Astrocyte (in vitro differentiated cells and primary cell): ENCODE measurements at regions not wholly inside any gene's neighbourhood (a gene's known extent, or its start where the extent isn't known, plus 50 kb on each side); places are given as distances from the start of the nearest gene placed in this dataset.

Experiments
- DNase-seq: peaks from one replicate; pipeline ENCODE4 v3.0.0-alpha.2; 2010; ENCODE audit warnings: low read depth
- FAIRE-seq: peaks from 2 replicates; lab custom pipeline; 2011; peaks lifted over from hg19 to GRCh38; lab: Jason Lieb, UNC
- H2AFZ ChIP-seq: 2 replicates; pipeline ENCODE4 v1.6.0; 2012; ENCODE audit warnings: low read depth, low read length, inconsistent platforms
- H3K27ac ChIP-seq: 2 replicates; pipeline ENCODE4 v1.5.1; 2011; ENCODE audit warnings: low read depth, low read length, inconsistent platforms
- H3K27me3 ChIP-seq: 2 replicates; pipeline ENCODE4 v1.6.0; 2011; ENCODE audit warnings: low read length, inconsistent platforms; ENCODE audit not compliant: insufficient read depth
- H3K36me3 ChIP-seq: 2 replicates; pipeline ENCODE4 v1.5.1; 2011; ENCODE audit warnings: low read length, inconsistent platforms; ENCODE audit not compliant: insufficient read depth
- H3K4me1 ChIP-seq: 2 replicates; pipeline ENCODE4 v1.5.1; 2011; ENCODE audit warnings: low read length, inconsistent platforms; ENCODE audit not compliant: insufficient read depth
- H3K4me2 ChIP-seq: 2 replicates; pipeline ENCODE4 v1.6.0; 2012; ENCODE audit warnings: low read length, inconsistent platforms
- H3K4me3 ChIP-seq: 2 replicates; pipeline ENCODE4 v1.5.1; 2011; ENCODE audit warnings: low read depth, mild to moderate bottlenecking, low read length, inconsistent platforms; ENCODE audit not compliant: insufficient read depth
- H3K79me2 ChIP-seq: 2 replicates; pipeline ENCODE4 v1.6.0; 2012; ENCODE audit warnings: mild to moderate bottlenecking, low read length, inconsistent platforms; ENCODE audit not compliant: insufficient read depth
- H3K9ac ChIP-seq: 2 replicates; pipeline ENCODE4 v1.6.0; 2012; ENCODE audit warnings: mild to moderate bottlenecking, low read length, inconsistent platforms
- H3K9me3 ChIP-seq: 2 replicates; pipeline ENCODE4 v1.5.1; 2012; ENCODE audit warnings: low read depth, mild to moderate bottlenecking, low read length, inconsistent platforms; ENCODE audit not compliant: insufficient read depth
- H4K20me1 ChIP-seq: 2 replicates; pipeline ENCODE4 v1.6.0; 2012; ENCODE audit warnings: low read length, inconsistent platforms; ENCODE audit not compliant: insufficient read depth
- H3K27ac Mint-ChIP-seq: one replicate; pipeline ENCODE4 v1.8.0; 2021; ENCODE audit warnings: mild to moderate bottlenecking, mixed read lengths; ENCODE audit not compliant: unreplicated experiment
- H3K27me3 Mint-ChIP-seq: one replicate; pipeline ENCODE4 v1.8.0; 2021; ENCODE audit warnings: low read depth, mixed read lengths; ENCODE audit not compliant: unreplicated experiment
- H3K36me3 Mint-ChIP-seq: one replicate; pipeline ENCODE4 v1.8.0; 2021; ENCODE audit warnings: low read depth, mixed read lengths; ENCODE audit not compliant: unreplicated experiment
- H3K4me1 Mint-ChIP-seq: one replicate; pipeline ENCODE4 v1.8.0; 2021; ENCODE audit warnings: low read depth, mixed read lengths; ENCODE audit not compliant: unreplicated experiment
- H3K4me3 Mint-ChIP-seq: one replicate; pipeline ENCODE4 v1.8.0; 2021; ENCODE audit warnings: mild to moderate bottlenecking, moderate library complexity, mixed read lengths; ENCODE audit not compliant: unreplicated experiment
- H3K9me3 Mint-ChIP-seq: one replicate; pipeline ENCODE4 v1.8.0; 2021; ENCODE audit warnings: mild to moderate bottlenecking, mixed read lengths; ENCODE audit not compliant: unreplicated experiment
- CTCF ChIP-seq: IDR thresholded peaks from 2 replicates; pipeline ENCODE4 v1.5.1; 2011; ENCODE audit warnings: low read depth, mild to moderate bottlenecking, inconsistent platforms, low read length, moderate library complexity; ENCODE audit not compliant: insufficient read depth
- EZH2 ChIP-seq: IDR thresholded peaks from 2 replicates; pipeline ENCODE4 v1.6.1; 2012; ENCODE audit warnings: mild to moderate bottlenecking, low read length, inconsistent platforms; ENCODE audit not compliant: insufficient read depth

- no peak overlapping the region for H3K4me3 ChIP-seq
- Mint-ChIP-seq H3K4me1 (peaks cover 45% of the 10 kb centered on the region), H3K27ac (peak overlapping the region; percentile 98), H3K9me3 (peaks cover 3% of the 10 kb centered on the region), H3K36me3 (no peaks in the 10 kb centered on the region), H3K4me3 (no peak overlapping the region), H3K27me3 (no peaks in the 10 kb centered on the region)
- FAIRE-seq (no peak), DNase-seq (no peak)
- TF ChIP-seq EZH2 (no peak), CTCF (no peak)
- peak overlapping the region; percentile 90 for H3K27ac ChIP-seq
- H3K27me3 ChIP-seq, result no peaks in the 10 kb centered on the region
- H3K36me3 ChIP-seq, result no peaks in the 10 kb centered on the region
- H2AFZ ChIP-seq, result no peak overlapping the region
- H3K4me1 ChIP-seq, result peaks cover 36% of the 10 kb centered on the region
- no peak overlapping the region for H3K4me2 ChIP-seq
- no peaks in the 10 kb centered on the region for H4K20me1 ChIP-seq
- H3K79me2 ChIP-seq, result no peaks in the 10 kb centered on the region
- H3K9me3 ChIP-seq, result no peaks in the 10 kb centered on the region
- H3K9ac ChIP-seq, result peak overlapping the region; percentile 68
These were observed 217.4 kb upstream of the ECI2 start for GRCh38 chr6:4352731-4353130.

- Histone ChIP-seq H3K27ac (peak overlapping the region; percentile 90), H3K4me3 (peak overlapping the region; percentile 40)
- H3K4me1 Mint-ChIP-seq, result peaks cover 48% of the 10 kb centered on the region
These were observed 216.9 kb upstream of the ECI2 start for GRCh38 chr6:4352322-4352669.

More at GRCh38 chr6:4352322-4352669, 216.9 kb upstream of the ECI2 start:
- H4K20me1 ChIP-seq, result no peaks in the 10 kb centered on the region
- peak overlapping the region; percentile 78 for H3K4me2 ChIP-seq
- H3K9me3 ChIP-seq, result no peaks in the 10 kb centered on the region
- TF ChIP-seq CTCF, result no peak
- TF ChIP-seq EZH2, result no peak
- peak overlapping the region; percentile 68 for H2AFZ ChIP-seq
- H3K36me3 ChIP-seq, result no peaks in the 10 kb centered on the region
- H3K27me3 ChIP-seq, result no peaks in the 10 kb centered on the region
- peak overlapping the region; percentile 98 for H3K27ac Mint-ChIP-seq
- no peak for DNase-seq
- H3K79me2 ChIP-seq, result no peaks in the 10 kb centered on the region
- H3K9me3 Mint-ChIP-seq, result peaks cover 3% of the 10 kb centered on the region
- no peaks in the 10 kb centered on the region for H3K36me3 Mint-ChIP-seq
- H3K27me3 Mint-ChIP-seq, result no peaks in the 10 kb centered on the region
- H3K4me1 ChIP-seq, result peaks cover 40% of the 10 kb centered on the region
- H3K9ac ChIP-seq, result peak overlapping the region; percentile 68
- no peak overlapping the region for H3K4me3 Mint-ChIP-seq
- FAIRE-seq, result no peak
